ENCODE measurements at regions not wholly inside any gene's neighbourhood (a gene's known extent, or its start where the extent isn't known, plus 50 kb on each side); places are given as distances from the start of the nearest gene placed in this dataset.

- intact Hi-C loops (cut with micrococcal nuclease; ENCODE audit: unreplicated experiment) (no loop called here), in situ Hi-C loops (cut with MboI) (no loop called here)
- no peak overlapping the region for H3K27ac ChIP-seq (ENCODE audit: control insufficient read depth, insufficient read depth)
- H4K20me1 ChIP-seq (ENCODE audit: control insufficient read depth, insufficient read depth), result no peaks in the 10 kb centered on the region
- TF ChIP-seq NBN (IDR thresholded peaks at IDR 0.05), result no peak
- no peak for TF ChIP-seq ZNF274 (IDR thresholded peaks at IDR 0.05; ENCODE audit: insufficient read depth, insufficient read length)
- no peak for TF ChIP-seq SMC3 (IDR thresholded peaks at IDR 0.05; ENCODE audit: borderline replicate concordance, low read length)
- no peak for TF ChIP-seq TCF7 (IDR thresholded peaks at IDR 0.05; ENCODE audit: borderline replicate concordance)
- TF ChIP-seq CBFB (IDR thresholded peaks at IDR 0.05; ENCODE audit: low read depth), result no peak
- no peak for TF ChIP-seq ATF3 (IDR thresholded peaks at IDR 0.05; ENCODE audit: borderline replicate concordance, extremely low read depth, low read depth, low read length)
- TF ChIP-seq YBX1 (IDR thresholded peaks at IDR 0.05), result no peak
- TF ChIP-seq SMAD5 (IDR thresholded peaks at IDR 0.05; ENCODE audit: low read depth), result no peak
- TF ChIP-seq ZNF384 (IDR thresholded peaks at IDR 0.05; ENCODE audit: borderline replicate concordance, low read depth, low read length), result no peak
- TF ChIP-seq FOXK2 (IDR thresholded peaks at IDR 0.05), result no peak
- TF ChIP-seq, protein P1, sequence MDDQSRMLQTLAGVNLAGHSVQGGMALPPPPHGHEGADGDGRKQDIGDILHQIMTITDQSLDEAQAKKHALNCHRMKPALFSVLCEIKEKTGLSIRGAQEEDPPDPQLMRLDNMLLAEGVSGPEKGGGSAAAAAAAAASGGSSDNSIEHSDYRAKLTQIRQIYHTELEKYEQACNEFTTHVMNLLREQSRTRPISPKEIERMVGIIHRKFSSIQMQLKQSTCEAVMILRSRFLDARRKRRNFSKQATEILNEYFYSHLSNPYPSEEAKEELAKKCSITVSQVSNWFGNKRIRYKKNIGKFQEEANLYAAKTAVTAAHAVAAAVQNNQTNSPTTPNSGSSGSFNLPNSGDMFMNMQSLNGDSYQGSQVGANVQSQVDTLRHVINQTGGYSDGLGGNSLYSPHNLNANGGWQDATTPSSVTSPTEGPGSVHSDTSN (IDR thresholded peaks at IDR 0.05; ENCODE audit: insufficient replicate concordance, low read depth, low read length), result no peak
- no peak for TF ChIP-seq DPF2 (IDR thresholded peaks at IDR 0.05)
- TF ChIP-seq SMARCA5 (IDR thresholded peaks at IDR 0.05), result no peak
- TF ChIP-seq KDM1A (IDR thresholded peaks at IDR 0.05; ENCODE audit: borderline replicate concordance), result no peak
- ChIA-PET CTCF (no interaction called here), RAD21 (ENCODE audit: unreplicated experiment) (no interaction called here), SMC1A (ENCODE audit: uncharacterized antibody, unreplicated experiment) (interaction anchor here (0.8 kb wide), 1 partner anchor 90 kb away, joined by 3 read pairs; no protein-coding TSS in a partner anchor), POLR2A (no interaction called here)
- no peaks in the 10 kb centered on the region for H3K79me2 ChIP-seq (ENCODE audit: control insufficient read depth, insufficient read depth, low read length)
- no TSS peak for BruUV-seq (replicated peaks)
- DNase-seq (ENCODE audit: low read depth, low spot score) (no peak), FAIRE-seq (no peak), ATAC-seq (no peak)
- 47% methylated on average over 11 of the region's 11 CpGs for WGBS (ENCODE audit: insufficient coverage, insufficient replicate concordance, low lambda C conversion rate, missing lambda C conversion rate)
- no peak overlapping the region for H2AFZ ChIP-seq (ENCODE audit: control insufficient read depth, low read depth, low read length)
- no peaks in the 10 kb centered on the region for H3K9me3 ChIP-seq (replicated peaks; ENCODE audit: control insufficient read depth, insufficient read depth, low read length)
- no peaks in the 10 kb centered on the region for H3K4me1 ChIP-seq (ENCODE audit: control insufficient read depth, insufficient read depth, low read length)
- no peaks in the 10 kb centered on the region for H3K27me3 ChIP-seq (replicated peaks in 1 of 2; ENCODE audit: control insufficient read depth in 2 of 2, insufficient read depth in 2 of 2, low read length in 1 of 2)
- H3K4me3 ChIP-seq, result no peak overlapping the region
- no peak overlapping the region for H3K4me2 ChIP-seq (ENCODE audit: control insufficient read depth, insufficient read depth)
- H3K36me3 ChIP-seq (ENCODE audit: control insufficient read depth in 2 of 2, insufficient read depth in 2 of 2, low read length in 1 of 2), result no peaks in the 10 kb centered on the region
- no peak overlapping the region for H3K9ac ChIP-seq (ENCODE audit: control insufficient read depth, insufficient read depth, low read length)
These were observed 106.5 kb upstream of the RAB3GAP2 start for GRCh38 chr1:220378571-220379302.
